MM.1S (cell line): ENCODE measurements at regions not wholly inside any gene's neighbourhood (a gene's known extent, or its start where the extent isn't known, plus 50 kb on each side); places are given as distances from the start of the nearest gene placed in this dataset.

Experiments
- DNase-seq: peaks from one replicate; pipeline ENCODE4 v3.0.0-alpha.2; 2015
- H2AFZ ChIP-seq: fragments of 300-600 bp; sonication (generic); 2 replicates; pipeline ENCODE4 v1.6.0; 2016; ENCODE audit warnings: antibody characterized with exemption, low read length
- H3F3A ChIP-seq: fragments of 300-600 bp; sonication (generic); 2 replicates; pipeline ENCODE4 v1.6.1; 2016; ENCODE audit warnings: mild to moderate bottlenecking, antibody characterized with exemption, low read length, moderate library complexity, mixed read lengths; ENCODE audit not compliant: insufficient read depth
- H3K27ac ChIP-seq: fragments of 300-600 bp; sonication (generic); 2 replicates; pipeline ENCODE4 v1.5.1; 2016; ENCODE audit warnings: mild to moderate bottlenecking, low read length
- H3K27me3 ChIP-seq: fragments of 300-600 bp; sonication (generic); replicated peaks from 2 replicates; pipeline ENCODE4 v1.6.0; 2016; ENCODE audit warnings: low read length; ENCODE audit not compliant: insufficient read depth
- H3K36me3 ChIP-seq: fragments of 300-600 bp; sonication (generic); replicated peaks from 2 replicates; pipeline ENCODE4 v1.6.1; 2016; ENCODE audit warnings: mild to moderate bottlenecking, low read length, mixed read lengths; ENCODE audit not compliant: insufficient read depth
- H3K4me1 ChIP-seq: fragments of 300-600 bp; sonication (generic); 2 replicates; pipeline ENCODE4 v1.6.1; 2016; ENCODE audit warnings: low read length, mixed read lengths
- H3K4me2 ChIP-seq: fragments of 300-600 bp; sonication (generic); 2 replicates; pipeline ENCODE4 v1.6.0; 2016; ENCODE audit warnings: low read depth, low read length
- H3K4me3 ChIP-seq: fragments of 300-600 bp; sonication (generic); 2 replicates; pipeline ENCODE4 v1.5.1; 2016; ENCODE audit warnings: low read length, mixed read lengths
- H3K79me2 ChIP-seq: fragments of 300-600 bp; sonication (generic); 2 replicates; pipeline ENCODE4 v1.6.1; 2016; ENCODE audit warnings: mixed run types, low read length, mixed read lengths
- H3K9ac ChIP-seq: fragments of 300-600 bp; sonication (generic); 2 replicates; pipeline ENCODE4 v1.6.1; 2016; ENCODE audit warnings: low read length, mixed read lengths
- H3K9me2 ChIP-seq: fragments of 300-600 bp; sonication (generic); replicated peaks from 2 replicates; pipeline ENCODE4 v1.6.1; 2016; ENCODE audit warnings: mild to moderate bottlenecking, low read length, mixed read lengths; ENCODE audit not compliant: insufficient read depth
- H3K9me3 ChIP-seq: fragments of 300-600 bp; sonication (generic); replicated peaks from 2 replicates; pipeline ENCODE4 v1.6.1; 2016; ENCODE audit warnings: mild to moderate bottlenecking, low read length, mixed read lengths; ENCODE audit not compliant: insufficient read depth
- H4K20me1 ChIP-seq: fragments of 300-600 bp; sonication (generic); 2 replicates; pipeline ENCODE4 v1.6.1; 2016; ENCODE audit warnings: mild to moderate bottlenecking, low read length, moderate library complexity, mixed read lengths; ENCODE audit not compliant: insufficient read depth
- EZH2 ChIP-seq: fragments of 300-600 bp; sonication (generic); optimal IDR thresholded peaks from 2 replicates; pipeline ENCODE3; 2017; ENCODE audit warnings: low read depth, mild to moderate bottlenecking, antibody characterized with exemption, low read length, mixed read lengths
- EZH2phosphoT487 ChIP-seq: fragments of 300-600 bp; sonication (generic); IDR thresholded peaks from 2 replicates; pipeline ENCODE4 v1.6.1; 2018; ENCODE audit warnings: antibody characterized with exemption, low read length
- TF ChIP-seq, protein P1 (sequence below): fragments of 300-600 bp; sonication (generic); IDR thresholded peaks from 2 replicates; pipeline ENCODE4 v1.5.1; 2016; ENCODE audit warnings: antibody characterized with exemption, low read length, mixed read lengths

DNA sequence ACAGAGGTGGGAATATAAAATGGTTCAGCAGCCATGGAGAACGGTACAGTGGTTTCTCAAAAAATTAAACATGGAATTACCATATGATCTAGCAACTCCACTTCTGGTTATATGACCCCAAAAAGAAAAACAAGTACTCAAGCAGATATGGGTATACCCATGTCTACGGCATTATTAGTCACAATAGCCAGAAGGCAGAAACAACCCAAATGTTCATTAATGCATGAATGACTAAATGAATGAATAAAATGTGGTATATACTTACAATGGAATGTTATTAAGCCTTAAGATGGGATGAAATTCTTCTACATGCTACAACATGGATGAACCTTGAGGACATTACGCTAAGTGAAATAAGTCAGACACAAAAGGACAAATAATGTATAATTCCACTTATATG is 141.3 kb upstream of the FOXN2 start:
- no peak for DNase-seq
- H3K36me3 ChIP-seq: no peaks in the 10 kb centered on the region
- no peak overlapping the region for H3K4me2 ChIP-seq
- H3K27me3 ChIP-seq: no peaks in the 10 kb centered on the region
- no peaks in the 10 kb centered on the region for H3F3A ChIP-seq
- H3K27ac ChIP-seq: no peak overlapping the region
- no peak overlapping the region for H3K9ac ChIP-seq
- no peaks in the 10 kb centered on the region for H3K9me3 ChIP-seq
- H4K20me1 ChIP-seq: no peaks in the 10 kb centered on the region
- H3K4me3 ChIP-seq: no peak overlapping the region
- TF ChIP-seq EZH2phosphoT487 (no peak), EZH2 (no peak)
- TF ChIP-seq, protein P1, sequence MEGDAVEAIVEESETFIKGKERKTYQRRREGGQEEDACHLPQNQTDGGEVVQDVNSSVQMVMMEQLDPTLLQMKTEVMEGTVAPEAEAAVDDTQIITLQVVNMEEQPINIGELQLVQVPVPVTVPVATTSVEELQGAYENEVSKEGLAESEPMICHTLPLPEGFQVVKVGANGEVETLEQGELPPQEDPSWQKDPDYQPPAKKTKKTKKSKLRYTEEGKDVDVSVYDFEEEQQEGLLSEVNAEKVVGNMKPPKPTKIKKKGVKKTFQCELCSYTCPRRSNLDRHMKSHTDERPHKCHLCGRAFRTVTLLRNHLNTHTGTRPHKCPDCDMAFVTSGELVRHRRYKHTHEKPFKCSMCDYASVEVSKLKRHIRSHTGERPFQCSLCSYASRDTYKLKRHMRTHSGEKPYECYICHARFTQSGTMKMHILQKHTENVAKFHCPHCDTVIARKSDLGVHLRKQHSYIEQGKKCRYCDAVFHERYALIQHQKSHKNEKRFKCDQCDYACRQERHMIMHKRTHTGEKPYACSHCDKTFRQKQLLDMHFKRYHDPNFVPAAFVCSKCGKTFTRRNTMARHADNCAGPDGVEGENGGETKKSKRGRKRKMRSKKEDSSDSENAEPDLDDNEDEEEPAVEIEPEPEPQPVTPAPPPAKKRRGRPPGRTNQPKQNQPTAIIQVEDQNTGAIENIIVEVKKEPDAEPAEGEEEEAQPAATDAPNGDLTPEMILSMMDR: no peak
- H3K4me1 ChIP-seq: no peaks in the 10 kb centered on the region
- H3K9me2 ChIP-seq: no peaks in the 10 kb centered on the region
- no peak overlapping the region for H2AFZ ChIP-seq
- H3K79me2 ChIP-seq: no peaks in the 10 kb centered on the region

DNA sequence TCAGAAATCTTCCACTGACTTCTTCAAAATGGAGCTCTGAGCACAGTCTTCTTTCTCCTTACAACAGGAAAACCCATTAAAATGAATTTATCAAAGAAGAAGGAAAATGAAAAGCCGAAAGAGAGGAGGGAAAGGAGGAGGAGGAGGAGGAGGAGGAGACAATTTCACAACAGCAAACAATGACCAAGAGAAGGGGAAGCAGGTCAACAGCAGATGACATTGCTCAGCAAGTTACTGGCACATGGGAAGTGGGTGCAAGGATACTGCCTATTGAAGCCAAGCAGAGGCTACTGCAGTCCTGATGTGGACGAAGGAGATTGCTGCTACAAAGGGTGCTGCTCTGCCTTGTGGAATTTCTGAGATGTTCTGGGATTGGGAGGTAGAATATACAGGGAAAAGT is 140.0 kb upstream of the FOXN2 start:
- no peak for DNase-seq
- Histone ChIP-seq H3K4me1 (no peaks in the 10 kb centered on the region), H3K4me2 (no peak overlapping the region), H3K79me2 (no peaks in the 10 kb centered on the region), H3K9ac (no peak overlapping the region), H3K27me3 (no peaks in the 10 kb centered on the region), H3K4me3 (no peak overlapping the region), H3K27ac (no peak overlapping the region), H2AFZ (no peak overlapping the region), H3F3A (no peaks in the 10 kb centered on the region), H3K9me2 (no peaks in the 10 kb centered on the region), H4K20me1 (no peaks in the 10 kb centered on the region), H3K9me3 (no peaks in the 10 kb centered on the region), H3K36me3 (no peaks in the 10 kb centered on the region)
- TF ChIP-seq, protein P1: no peak
- no peak for TF ChIP-seq EZH2phosphoT487
- no peak for TF ChIP-seq EZH2

DNA sequence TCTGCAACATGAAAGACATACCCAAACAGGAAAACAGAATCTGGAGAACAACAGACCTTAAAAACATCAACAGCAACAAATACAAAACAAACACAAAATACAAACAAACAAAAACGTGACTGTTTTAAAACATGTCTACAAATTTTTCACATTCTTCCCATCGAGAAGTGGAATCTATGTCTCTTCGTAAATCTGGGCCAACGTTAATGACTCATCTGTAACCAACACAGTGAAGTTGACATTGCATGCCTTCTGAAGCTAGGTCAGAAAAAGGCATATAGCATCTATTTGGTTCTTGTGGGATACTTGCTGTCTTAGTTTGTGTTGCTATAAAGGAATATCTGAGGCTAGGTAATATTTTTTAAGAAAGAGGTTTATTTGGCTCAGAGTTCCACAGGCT is 139.2 kb upstream of the FOXN2 start:
- no peak overlapping the region for H3K9ac ChIP-seq
- no peaks in the 10 kb centered on the region for H4K20me1 ChIP-seq
- H3K27ac ChIP-seq: no peak overlapping the region
- H3K79me2 ChIP-seq: no peaks in the 10 kb centered on the region
- no peak for DNase-seq
- H3F3A ChIP-seq: no peaks in the 10 kb centered on the region
- TF ChIP-seq, protein P1: no peak
- no peaks in the 10 kb centered on the region for H3K9me3 ChIP-seq
- H3K9me2 ChIP-seq: no peaks in the 10 kb centered on the region
- no peak overlapping the region for H2AFZ ChIP-seq
- H3K4me3 ChIP-seq: no peak overlapping the region
- no peaks in the 10 kb centered on the region for H3K27me3 ChIP-seq
- no peaks in the 10 kb centered on the region for H3K4me1 ChIP-seq
- H3K4me2 ChIP-seq: no peak overlapping the region
- no peaks in the 10 kb centered on the region for H3K36me3 ChIP-seq

DNA sequence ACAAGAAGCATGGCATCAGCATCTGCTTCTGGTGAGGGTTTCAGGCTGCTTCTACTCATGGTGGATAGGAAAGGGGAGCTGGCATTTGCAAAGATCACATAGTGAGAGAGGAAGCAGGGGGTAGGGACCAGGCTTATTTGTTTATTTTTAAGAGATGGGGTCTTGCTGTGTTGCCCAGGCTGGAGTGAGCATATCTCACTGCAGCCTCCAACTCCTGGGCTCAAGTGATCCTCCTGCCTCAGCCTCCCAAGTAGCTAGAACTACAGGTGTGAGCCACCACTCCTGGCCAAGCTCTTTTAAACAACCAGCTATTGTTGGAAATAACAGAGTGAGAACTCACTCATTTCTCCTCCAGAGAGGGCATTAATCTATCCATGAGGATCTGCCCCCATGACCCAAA is 138.8 kb upstream of the FOXN2 start:
- Histone ChIP-seq H3K4me1 (no peaks in the 10 kb centered on the region), H3K36me3 (no peaks in the 10 kb centered on the region), H3K9ac (no peak overlapping the region), H3K79me2 (no peaks in the 10 kb centered on the region), H2AFZ (no peak overlapping the region), H3K4me3 (no peak overlapping the region), H3K9me3 (no peaks in the 10 kb centered on the region), H4K20me1 (no peaks in the 10 kb centered on the region), H3K9me2 (no peaks in the 10 kb centered on the region), H3K4me2 (no peak overlapping the region), H3K27me3 (no peaks in the 10 kb centered on the region), H3F3A (no peaks in the 10 kb centered on the region), H3K27ac (no peak overlapping the region)
- TF ChIP-seq EZH2: no peak
- TF ChIP-seq EZH2phosphoT487: no peak
- TF ChIP-seq, protein P1: no peak
- no peak for DNase-seq
